Omental fat pad (tissue), 3 donors: ENCODE measurements at regions not wholly inside any gene's neighbourhood (a gene's known extent, or its start where the extent isn't known, plus 50 kb on each side); places are given as distances from the start of the nearest gene placed in this dataset.
A peak's percentile ranks its signal among the peaks of the same experiment; 100 is the strongest.

Source experiments
- ATAC-seq: fragments of 150-250 bp; one replicate; pipeline ENCODE4 v1.9.1; 2016; ENCODE audit warnings: mild to moderate bottlenecking, moderate library complexity; ENCODE audit not compliant: low FRiP score
- DNase-seq: peaks from one replicate; pipeline ENCODE4 v3.0.0-alpha.2; 2019; ENCODE audit warnings: low spot score
- TF ChIP-seq, protein P1 (sequence below), 3 donors: fragments of 450-650 bp; IDR thresholded peaks; one replicate each; pipeline ENCODE4 v1.5.1; 2016 to 2017; ENCODE audit warnings: antibody characterized with exemption in 3 of 3, mild to moderate bottlenecking in 3 of 3, moderate library complexity in 2 of 3

DNA sequence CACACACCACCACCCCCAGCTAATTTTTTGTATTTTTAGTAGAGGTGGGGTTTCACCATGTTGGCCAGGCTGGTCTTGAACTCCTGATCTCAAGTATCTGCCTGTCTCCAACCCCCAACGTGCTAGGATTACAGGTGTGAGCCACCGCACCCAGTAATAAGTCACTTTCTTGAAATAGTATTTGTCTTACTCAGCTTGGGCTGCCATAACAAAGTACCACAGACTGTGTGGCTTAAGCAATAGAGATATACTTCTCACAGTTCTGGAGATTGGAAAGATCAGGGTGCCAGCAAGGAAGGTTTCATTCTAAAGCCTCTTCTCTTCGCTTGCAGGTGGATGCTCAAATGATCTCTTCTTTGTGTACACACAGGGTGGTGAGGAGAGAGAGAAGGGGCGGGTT, 99.8 kb downstream of the ARRDC3 start:
- DNase-seq (no peak), ATAC-seq (no peak)
- TF ChIP-seq, protein P1, sequence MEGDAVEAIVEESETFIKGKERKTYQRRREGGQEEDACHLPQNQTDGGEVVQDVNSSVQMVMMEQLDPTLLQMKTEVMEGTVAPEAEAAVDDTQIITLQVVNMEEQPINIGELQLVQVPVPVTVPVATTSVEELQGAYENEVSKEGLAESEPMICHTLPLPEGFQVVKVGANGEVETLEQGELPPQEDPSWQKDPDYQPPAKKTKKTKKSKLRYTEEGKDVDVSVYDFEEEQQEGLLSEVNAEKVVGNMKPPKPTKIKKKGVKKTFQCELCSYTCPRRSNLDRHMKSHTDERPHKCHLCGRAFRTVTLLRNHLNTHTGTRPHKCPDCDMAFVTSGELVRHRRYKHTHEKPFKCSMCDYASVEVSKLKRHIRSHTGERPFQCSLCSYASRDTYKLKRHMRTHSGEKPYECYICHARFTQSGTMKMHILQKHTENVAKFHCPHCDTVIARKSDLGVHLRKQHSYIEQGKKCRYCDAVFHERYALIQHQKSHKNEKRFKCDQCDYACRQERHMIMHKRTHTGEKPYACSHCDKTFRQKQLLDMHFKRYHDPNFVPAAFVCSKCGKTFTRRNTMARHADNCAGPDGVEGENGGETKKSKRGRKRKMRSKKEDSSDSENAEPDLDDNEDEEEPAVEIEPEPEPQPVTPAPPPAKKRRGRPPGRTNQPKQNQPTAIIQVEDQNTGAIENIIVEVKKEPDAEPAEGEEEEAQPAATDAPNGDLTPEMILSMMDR (IDR thresholded peaks at IDR 0.05), result no peak

DNA sequence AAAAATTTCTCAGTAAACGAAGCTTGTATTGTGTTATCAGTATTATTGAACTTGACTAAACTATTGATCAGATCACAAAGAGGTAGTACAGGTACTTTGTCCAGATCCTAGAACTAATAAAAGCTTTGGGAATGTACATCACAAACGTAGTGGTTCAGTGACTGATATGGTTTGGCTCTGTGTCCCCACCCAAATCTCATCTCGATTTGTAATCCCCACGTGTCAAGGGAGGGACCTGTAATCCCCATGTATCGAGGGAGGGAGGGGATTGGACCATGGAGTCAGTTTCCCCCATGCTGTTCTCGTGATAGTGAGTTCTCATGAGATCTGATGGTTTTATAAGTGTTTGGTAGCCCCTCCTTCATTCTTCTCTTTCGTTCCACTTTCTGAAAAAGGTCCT, 100.9 kb downstream of the ARRDC3 start:
- ATAC-seq (no peak), DNase-seq (no peak)
- TF ChIP-seq, protein P1 (IDR thresholded peaks at IDR 0.05), result no peak

DNA sequence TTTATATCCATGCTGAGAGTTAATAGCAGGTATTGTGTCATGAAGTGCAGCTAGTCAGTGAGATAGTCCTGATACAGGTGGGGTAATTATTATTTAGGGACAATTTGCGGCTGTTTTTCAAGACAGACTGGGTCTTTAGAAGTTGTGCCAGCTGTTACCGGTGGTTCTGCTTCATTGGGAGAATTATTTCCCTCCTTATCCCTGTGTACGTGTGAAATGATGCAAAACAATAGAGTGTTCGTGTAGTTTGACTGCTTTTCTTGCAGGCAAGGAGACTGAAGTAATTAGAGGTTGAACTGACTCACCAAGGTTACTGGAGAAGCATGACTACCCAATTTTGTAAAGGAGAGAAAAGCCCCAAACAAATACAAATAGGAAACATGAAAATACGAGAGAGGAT, 101.7 kb downstream of the ARRDC3 start:
- TF ChIP-seq, protein P1 (IDR thresholded peaks at IDR 0.05), result no peak
- ATAC-seq (peak; percentile 19), DNase-seq (no peak)

DNA sequence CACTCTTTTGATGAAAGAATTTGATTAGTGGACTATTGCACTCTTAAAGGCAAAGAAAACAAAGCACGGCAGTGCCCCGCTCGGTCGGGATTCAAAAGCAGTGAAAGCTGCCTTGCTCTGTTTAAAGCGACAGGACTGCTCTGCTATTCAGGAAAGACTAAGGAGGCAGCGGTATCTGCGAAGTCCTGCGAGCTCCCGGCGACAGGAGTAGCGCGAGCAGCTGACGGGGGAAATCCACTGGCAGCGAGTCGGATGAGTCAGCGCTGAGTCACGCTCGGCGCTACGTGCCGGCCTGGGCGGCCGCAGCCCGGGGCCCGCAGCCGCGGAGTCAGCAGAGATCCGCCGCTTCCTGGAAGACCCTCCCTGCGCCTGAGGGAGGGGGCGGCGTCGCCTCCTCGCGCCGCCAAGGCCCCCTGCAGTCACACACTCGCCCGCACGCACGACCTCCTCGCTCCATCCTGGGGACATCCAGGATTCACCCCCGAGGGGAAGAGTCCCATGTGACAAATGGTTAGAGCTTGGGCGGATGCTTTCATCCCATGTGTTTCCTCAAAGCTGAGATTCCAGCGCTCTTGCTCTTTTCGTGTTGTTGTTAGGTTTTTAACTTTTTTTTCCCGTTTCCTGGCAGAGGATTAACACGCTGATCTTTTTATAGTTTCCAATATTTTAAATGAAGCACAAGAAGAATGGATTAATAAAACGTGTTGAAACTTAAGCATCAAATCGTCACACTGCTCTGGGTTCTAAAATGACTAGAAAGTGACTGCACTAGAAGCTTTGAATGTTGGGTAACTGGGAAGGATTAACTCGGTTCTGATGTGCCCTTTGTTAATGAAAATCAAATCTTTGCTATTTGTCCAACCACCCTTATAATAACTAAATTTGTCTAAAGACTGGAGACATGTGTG, 102.5 kb downstream of the ARRDC3 start:
- TF ChIP-seq, protein P1 (IDR thresholded peaks at IDR 0.05), result no peak
- DNase-seq (peak; percentile 75), ATAC-seq (peak; percentile 95)

DNA sequence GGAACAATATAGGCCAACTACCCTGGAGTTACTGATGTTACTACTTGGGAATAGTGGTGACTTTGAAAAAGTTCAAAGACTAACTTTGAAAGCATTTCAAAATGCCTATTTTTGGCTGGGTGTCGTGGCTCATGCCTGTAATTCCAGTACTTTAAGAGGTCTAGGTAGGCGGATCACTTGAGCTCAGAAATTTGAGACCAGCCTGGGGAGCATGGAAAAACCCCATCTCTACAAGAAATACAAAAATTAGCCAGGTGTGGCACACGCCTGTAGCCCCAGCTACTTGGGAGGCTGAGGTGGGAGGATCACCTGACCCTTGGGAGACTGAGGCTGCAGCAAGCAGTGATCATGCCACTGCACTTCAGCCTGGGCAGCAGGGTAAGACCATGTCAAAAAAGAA, 105.3 kb downstream of the ARRDC3 start:
- ATAC-seq (no peak), DNase-seq (no peak)
- TF ChIP-seq, protein P1 (IDR thresholded peaks at IDR 0.05), result no peak

DNA sequence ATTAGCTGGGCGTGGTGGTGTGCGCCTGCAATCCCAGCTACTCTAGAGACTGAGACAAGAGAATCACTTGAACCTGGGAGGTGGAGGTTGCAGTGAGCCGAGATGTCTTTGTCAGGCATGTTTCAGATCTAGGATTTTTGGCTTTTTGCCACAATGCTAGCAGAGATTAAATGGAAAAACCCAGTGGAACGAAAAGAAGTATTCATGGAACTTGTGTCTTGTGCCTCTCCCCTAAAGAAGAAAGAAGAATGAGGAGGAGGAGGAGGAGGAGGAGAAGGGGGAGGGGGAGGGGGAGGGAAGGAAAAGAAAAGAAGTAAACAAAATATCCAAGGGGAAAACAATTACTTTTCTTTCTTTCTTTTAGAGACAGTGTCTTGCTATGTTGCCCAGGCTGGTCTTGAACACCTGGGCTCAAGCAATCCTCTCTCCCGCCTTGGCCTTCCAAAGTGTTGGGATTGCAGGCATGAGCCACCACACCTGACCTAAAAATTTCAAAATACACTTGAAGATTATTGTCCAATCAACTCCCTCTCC, 106.0 kb downstream of the ARRDC3 start:
- DNase-seq (no peak), ATAC-seq (no peak)
- TF ChIP-seq, protein P1 (IDR thresholded peaks at IDR 0.05), result no peak

DNA sequence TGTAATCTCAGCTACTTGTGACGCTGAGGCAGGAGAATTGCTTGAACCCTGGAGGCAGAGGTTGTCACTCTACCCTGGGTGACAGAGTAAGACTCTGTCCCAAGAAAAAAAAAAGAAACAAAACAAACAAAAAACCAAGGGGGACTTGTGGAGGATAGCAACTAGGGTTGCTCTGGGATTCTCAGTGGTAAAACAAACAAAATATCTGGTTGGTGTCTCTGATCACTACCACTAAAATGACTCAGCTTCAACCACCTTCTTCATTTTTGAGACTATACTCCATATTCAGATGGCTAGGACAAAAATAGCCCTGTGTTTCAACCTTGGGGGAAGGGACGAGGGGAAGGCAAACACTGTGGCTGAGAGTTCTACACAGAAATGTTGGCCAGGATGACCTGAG, 110.3 kb downstream of the ARRDC3 start:
- TF ChIP-seq, protein P1 (IDR thresholded peaks at IDR 0.05), result no peak
- DNase-seq (no peak), ATAC-seq (no peak)
